Sigmoid colon (tissue), 3 donors: ENCODE measurements at regions not wholly inside any gene's neighbourhood (a gene's known extent, or its start where the extent isn't known, plus 50 kb on each side); places are given as distances from the start of the nearest gene placed in this dataset.

Experiments used
- CTCF ChIP-seq, 4 experiments: fragments of 450-650 bp in 3 of 4; fragments of 200-600 bp in 1 of 4; IDR thresholded peaks; one replicate each; pipeline ENCODE4 v1.5.1; 2016 to 2019; ENCODE audit warnings: antibody characterized with exemption in 4 of 4, mild to moderate bottlenecking in 3 of 4, moderate library complexity in 2 of 4
- POLR2A ChIP-seq, 2 donors: fragments of 450-650 bp; IDR thresholded peaks; one replicate each; pipeline ENCODE4 v1.6.1; 2016; ENCODE audit warnings: antibody characterized with exemption in 2 of 2, mild to moderate bottlenecking in 2 of 2, moderate library complexity in 2 of 2

GRCh38 chr12:125303337-125303736, 238.1 kb downstream of the AACS start:
- no peak for TF ChIP-seq CTCF (IDR thresholded peaks at IDR 0.05)
- TF ChIP-seq POLR2A (IDR thresholded peaks at IDR 0.05), result no peak
